Right renal pelvis (tissue), 4 donors: ENCODE measurements at regions not wholly inside any gene's neighbourhood (a gene's known extent, or its start where the extent isn't known, plus 50 kb on each side); places are given as distances from the start of the nearest gene placed in this dataset.

Experiments used
- DNase-seq, 4 donors: peaks; one replicate each; pipeline ENCODE4 v3.0.0-alpha.2; 2013; ENCODE audit warnings: low read depth in 4 of 4, low spot score in 3 of 4, missing footprints in 1 of 4

- no peak for DNase-seq
These were observed 576.1 kb downstream of the NOVA1 start for GRCh38 chr14:26021759-26022158.

- no peak for DNase-seq
These were observed 580.6 kb downstream of the NOVA1 start for GRCh38 chr14:26017270-26017669.

GRCh38 chr14:26008290-26008689 is 589.5 kb downstream of the NOVA1 start:
- no peak for DNase-seq

DNA sequence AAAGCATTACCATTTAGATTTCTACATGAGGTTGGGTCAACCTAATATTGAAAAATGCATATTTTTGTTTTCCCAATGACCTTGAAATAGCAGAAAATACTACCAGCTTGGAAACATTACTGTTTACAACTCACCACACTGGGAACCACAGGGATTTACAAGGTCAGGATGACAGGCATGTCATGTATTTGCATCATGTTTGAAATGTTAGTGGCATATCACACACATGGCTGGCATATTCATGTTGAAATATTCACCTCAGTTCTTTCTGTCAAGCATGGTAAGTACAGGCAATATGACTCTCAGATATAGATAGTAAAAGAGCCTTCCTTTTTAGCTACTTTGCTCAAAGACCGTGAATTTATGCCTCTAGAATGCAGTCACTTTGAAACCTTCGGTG is 593.5 kb downstream of the NOVA1 start:
- DNase-seq = no peak

- DNase-seq = no peak
These were observed 604.0 kb downstream of the NOVA1 start for GRCh38 chr14:25993830-25994229.

DNA sequence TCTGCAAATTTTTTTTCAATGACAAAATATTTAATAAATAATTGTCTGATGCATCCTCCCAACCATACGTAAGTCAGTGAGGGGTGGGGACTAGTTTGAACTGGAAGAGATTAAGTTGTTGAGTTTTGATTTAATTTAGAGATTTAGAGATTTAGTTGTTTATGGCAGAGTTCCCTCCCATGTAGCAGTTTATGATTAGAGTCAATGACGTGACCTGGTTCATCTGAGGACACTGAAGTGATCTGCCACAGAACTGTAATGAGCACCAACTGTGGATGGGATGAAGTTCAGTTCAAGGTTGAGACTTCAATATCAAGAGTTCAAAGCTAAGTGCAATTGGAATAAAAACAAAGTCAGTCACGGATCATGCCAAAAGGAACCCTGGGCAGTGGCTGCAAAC is 609.3 kb downstream of the NOVA1 start:
- no peak for DNase-seq

- DNase-seq = no peak
These were observed 642.1 kb downstream of the NOVA1 start for GRCh38 chr14:25955772-25956171.

DNA sequence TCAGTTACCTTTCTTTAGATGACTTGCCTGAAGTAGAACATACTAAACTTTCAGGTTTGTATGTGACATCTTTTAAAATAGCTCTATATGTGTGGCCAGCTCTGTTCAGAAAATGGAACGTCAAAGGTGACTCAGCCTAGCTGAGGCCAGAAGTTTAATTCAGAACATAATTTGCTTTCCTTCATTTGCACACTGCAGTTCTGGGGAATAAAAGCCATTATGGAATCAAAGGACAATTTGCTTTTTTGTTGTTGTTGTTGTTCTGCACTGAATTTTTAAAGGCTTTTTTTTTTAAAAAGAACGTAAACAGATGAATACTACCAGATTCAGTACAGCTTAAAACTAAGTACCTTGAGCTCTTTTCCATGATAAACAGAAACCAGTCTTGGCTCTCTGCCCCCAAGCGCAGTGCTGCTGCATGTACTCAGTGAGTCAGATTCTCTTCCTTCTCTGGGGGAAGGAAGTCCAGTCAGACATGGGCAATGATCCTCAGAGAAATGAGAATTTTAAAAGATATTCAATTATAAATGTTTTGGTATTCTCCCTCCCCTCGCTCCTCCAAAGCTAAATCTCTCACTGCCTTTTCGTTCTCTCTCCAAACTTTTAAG is 644.2 kb downstream of the NOVA1 start:
- no peak for DNase-seq

DNA sequence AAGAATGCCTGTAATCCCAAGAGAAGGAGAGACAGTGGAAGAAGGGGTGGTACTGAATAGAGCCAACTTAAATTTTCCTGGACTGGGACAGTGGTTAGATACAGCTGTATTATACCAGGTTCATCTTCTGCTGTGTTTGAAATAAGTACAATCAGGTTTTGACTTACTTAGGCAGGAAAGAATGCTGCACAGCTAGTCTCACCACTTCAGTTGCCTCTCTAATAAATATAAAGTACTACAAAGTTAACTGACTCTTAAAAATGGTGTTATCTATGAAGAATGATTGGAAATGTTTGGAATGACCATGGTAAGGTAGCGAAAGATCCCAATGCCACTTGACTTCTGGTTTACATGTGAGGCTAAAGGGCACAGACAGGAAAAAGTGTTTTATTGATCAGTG is 652.1 kb downstream of the NOVA1 start:
- no peak for DNase-seq

- no peak for DNase-seq
These were observed 653.8 kb downstream of the NOVA1 start for GRCh38 chr14:25944020-25944419.

DNA sequence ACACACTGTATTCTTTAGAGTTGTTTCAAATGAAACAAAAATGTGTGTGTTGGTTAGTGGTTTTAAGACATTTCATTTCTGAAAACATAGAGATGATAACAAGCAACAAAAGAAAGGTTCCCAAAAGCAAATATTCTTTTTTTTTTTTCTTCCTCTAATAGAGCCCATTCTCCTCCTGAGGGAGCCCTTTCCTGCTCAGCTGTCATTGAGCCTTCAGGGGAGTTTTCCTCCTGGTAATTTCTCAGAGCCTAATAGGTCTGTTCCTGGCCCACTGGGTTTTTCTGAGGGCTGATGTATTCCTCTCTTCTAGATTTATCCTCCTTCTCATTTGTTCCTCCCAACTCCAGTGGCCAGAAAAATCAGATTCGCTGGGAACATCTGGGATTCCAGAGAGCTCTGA is 654.5 kb downstream of the NOVA1 start:
- DNase-seq = no peak

- DNase-seq = no peak
These were observed 655.7 kb downstream of the NOVA1 start for GRCh38 chr14:25942090-25942489.

DNA sequence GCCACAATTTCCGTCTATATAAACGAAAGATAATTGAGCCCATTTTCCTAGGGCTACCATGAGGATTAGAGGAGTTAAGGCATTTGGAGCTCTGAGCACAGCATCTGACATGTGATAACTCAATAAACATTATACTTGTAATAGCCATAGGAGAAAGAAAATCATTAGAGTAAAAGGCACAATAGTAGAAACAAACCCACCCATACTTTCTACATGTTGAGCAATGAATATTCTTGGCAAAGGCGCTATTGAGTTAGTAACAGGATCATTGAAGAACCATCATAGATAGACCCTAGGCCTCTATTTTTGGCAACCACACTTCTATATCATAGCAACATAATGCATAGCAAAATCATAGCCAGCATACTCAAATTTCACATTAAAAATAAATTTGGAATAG is 664.1 kb downstream of the NOVA1 start:
- no peak for DNase-seq

DNA sequence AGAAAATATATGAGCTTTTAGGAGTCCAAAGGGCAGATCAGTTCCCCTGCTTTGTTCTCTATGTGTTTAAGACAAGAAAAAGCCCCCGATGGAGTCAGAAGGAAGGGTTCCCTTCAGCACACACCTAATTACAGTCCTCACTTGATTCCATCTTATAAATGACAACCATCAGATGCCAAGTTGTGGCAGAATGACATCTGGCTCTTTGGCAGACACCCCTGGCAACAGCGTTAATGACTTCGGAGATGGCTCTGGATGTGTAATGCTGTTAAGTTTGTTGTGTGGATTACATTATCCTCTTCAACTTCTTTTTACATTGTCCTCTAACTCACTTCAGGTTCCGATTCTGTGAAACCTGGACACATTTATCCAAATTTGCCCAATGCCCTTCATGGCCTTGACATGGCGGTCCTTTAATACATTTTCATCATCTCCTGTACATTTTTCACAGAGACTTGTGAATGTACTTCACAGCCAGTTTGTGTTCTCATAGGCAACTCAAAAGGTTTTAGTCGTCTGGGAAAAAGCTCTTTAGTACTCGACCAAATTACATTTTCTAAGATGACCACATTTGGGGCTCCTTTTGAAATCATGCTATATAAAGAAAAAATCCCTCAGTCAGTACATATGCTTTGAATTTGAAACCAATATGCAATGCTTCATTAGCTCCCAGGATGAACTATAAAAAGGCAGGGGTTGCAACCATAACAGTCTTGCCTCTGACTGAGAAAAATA is 667.8 kb downstream of the NOVA1 start:
- DNase-seq = no peak

DNA sequence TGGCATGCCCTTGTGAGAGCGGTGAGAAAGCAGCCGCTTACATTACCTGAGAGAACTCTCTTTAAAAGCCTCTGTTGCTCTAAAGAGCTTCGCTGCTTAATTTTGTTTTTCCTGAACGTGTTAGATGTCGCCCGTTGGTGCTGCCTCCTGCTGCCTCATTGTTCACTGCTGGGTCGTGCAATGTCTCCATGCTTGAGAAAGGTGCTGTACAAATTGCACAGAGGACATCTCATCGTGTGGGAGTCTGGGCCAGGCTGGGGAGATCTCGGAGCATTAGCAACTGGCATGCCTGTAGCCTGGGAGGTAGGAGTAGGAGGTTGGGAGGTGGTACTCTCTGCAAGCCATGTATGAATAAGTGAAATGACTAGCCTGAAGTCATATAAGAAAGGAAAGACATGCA is 686.0 kb downstream of the NOVA1 start:
- DNase-seq = no peak

DNA sequence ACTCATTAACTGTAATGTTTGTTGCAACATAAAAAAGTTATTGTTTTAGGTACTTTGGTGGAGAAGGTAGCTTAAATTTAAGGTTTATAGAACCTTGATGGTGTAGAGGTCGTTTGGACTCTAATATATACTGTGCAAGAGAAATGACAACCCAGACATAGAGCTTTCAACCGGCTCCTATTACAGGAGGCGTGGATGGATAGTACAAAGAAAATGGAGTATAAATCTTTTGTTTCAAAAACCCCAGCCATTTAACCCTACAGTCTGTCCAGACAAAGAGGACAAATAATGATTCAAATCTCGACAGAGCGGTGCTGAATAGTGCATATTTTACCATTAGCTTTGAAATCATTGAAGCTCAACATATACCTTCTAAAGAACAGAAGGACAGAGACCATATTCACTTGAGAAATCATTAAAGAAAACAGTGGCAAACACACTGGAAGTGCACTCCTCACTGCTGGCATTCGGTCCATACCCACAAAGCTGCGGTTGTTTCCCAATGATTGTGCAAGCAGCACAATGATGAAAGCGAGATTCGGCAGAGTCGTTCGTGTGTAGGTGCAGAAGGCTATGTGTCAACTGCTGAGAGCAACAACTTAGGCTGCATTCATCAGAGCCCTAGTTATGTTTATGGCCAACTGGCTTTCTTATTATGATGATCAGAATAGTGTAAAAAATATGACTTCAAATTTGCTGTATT is 688.6 kb downstream of the NOVA1 start:
- no peak for DNase-seq

DNA sequence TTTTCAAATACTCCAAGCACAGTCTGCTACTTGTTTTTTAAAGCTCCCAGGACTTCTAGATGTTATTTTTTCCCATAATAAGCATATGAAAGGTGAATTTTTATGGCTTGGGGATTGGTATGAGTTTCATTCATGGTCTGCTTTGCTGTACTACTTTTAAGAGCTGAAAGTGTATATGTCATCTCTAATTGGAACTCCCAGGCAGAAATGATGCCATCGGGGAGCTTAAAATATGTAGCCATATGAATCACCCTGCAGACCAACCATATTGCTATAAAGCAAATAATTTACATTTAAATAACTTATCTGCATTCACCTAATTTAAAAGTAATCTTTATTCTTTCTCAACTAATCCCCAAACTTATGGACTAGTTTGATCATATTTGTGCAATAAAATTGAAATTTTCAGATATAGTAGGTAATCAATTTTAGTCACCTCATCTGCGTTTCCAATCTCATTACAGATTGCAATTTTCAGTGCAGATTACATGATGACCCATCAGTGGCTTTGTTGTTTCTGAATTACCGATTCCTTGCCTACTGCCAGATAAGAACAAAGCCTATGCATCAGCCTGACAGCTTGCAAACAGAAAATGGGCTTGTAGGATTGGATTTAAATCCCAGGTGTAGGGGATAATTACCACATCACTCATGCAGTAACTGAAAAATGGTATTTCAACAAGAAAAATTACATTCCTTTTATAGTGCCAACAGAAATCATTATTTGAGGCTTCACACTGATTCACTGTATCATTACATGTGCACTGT is 689.4 kb downstream of the NOVA1 start:
- no peak for DNase-seq

DNA sequence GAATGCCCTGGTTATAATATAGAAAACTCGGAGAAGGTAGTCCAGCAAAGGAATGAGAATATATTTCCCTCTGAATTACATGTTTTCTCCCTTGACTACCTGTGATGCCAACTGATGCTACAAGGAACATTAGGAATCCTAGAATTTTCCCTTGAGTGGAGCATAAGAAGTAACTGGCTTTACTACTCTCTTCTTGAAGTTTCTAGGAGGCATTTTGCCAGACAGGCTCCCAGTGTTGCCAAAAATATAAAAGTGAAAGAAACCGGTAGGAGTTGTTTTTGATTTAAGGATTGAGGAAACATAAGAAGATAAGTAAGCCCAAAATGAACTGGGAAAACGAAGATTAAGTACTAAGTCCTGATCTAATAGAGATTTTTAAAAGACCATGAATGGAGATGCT is 693.4 kb downstream of the NOVA1 start:
- DNase-seq = no peak

- no peak for DNase-seq
These were observed 698.6 kb downstream of the NOVA1 start for GRCh38 chr14:25899197-25899596.

DNA sequence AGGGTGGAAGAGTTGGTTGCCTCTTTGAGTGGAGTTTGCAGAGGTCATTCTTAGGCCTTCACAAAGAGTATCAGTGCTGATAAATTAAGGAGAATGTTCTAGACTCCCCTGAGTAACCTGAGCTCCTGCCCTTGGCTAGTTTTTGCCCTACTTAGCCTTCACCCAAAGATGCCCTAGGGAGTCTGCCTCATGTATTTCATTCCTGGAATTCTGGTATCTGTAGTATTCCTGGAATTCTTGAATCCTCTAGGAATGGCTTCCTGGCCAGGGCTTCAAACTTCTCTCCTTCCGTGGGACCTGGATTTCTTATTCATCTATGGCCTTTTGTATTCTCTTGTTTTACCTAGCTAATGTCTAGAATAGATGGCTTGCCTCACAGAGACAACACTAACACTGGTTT is 701.1 kb downstream of the NOVA1 start:
- no peak for DNase-seq

DNA sequence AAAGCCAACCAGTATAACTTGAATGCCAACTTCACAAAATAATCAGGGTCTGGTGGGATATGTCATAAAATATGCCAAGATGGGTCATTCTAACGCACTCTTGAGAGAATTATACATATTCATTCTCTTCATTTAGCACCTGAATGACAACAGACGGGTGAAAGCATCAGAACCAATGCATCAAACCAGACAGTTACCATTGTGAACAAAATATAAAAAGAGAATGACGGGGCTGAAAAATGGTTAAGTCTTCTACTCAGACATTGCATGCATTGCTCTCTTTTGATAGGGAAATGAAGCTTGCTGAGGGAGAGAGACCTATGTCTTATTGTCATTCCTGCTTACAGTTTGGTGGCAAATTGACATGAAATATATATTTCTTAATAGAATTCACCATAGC is 702.1 kb downstream of the NOVA1 start:
- no peak for DNase-seq
